ENCODE measurements at regions not wholly inside any gene's neighbourhood (a gene's known extent, or its start where the extent isn't known, plus 50 kb on each side); places are given as distances from the start of the nearest gene placed in this dataset.
"Not testable (repeated sequence)": the region's sequence is repeated elsewhere in the genome, so short reads cannot be mapped to it uniquely, and the experiment has no call there.

GRCh38 chr13:101003566-101003965, 329.0 kb upstream of the TMTC4 start:
- peak; percentile 44 for DNase-seq (ENCODE audit: low read depth, low spot score)

DNA sequence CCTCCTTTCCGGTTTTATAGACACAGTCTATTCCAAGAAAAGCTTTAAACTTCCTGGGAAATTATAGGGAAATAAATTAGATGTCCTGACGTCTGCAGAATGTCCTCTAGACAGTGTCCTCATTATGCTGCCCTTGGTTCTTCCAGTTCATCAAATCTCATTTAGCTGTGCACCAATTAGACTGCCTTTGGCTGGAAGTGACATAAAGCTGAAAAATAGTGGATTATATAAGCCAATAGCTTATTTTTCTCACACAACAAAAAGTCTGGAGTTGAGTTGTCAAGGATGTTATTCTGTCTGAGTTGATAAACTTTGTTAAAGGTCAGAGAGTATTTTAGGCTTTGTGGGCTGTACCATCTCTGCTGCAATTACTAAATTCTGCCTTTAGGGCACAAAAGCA, 314.8 kb upstream of the TMTC4 start:
- DNase-seq (ENCODE audit: low read depth, low spot score), result no peak

GRCh38 chr13:100988921-100989320, 314.3 kb upstream of the TMTC4 start:
- DNase-seq (ENCODE audit: low read depth, low spot score), result no peak

DNA sequence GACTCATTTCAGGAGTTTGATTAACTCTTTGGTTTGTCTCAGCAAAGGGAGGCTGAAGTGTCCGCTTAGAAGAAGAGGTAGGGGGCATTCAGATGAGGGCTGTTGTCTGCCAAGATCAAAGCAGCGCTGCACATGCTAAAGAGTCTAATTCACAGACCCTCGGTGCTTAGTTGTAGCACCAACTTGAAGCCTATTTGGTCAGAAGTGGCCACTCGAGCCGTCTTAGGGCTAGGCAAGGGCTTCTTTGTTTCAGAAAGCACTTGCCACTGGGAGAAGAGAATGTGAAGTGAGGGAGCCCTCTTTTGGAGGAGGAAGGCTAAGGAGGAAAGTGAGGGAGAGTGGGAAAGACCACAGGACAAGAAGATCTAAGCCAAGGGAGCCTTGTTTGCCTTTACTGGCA, 313.4 kb upstream of the TMTC4 start:
- DNase-seq (ENCODE audit: low read depth, low spot score), result peak; percentile 76

GRCh38 chr13:100986571-100986970, 312.0 kb upstream of the TMTC4 start:
- DNase-seq (ENCODE audit: low read depth, low spot score), result no peak

DNA sequence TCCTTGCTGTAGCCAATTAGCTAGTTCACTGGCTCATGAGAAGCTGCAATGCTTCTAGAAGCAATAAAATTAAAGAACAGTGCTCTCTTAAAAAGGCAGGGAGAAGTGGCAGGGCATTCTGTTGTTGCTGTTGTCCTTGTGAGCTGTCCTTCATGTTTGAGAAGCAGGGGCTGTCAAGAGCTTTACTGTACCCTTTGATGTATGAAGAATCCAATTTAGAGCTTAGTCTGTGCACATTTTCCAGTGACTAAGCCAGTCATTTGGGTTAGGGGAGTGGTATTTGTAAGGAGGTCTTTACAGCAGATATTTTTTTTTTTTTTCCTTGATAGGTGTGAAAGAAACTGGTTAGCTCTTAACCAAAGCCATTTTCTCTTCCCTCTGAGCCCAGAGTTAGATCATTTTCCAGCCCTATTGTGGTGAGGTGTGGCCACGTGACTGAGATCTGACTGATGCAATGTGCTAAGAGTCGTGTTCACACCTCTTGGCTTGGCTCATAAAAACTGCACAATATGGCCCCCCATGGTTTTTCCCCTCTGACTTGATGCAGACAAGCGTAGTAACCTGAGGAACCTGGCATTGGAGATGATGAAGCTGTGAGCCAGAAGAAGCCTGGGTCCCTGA, 309.6 kb upstream of the TMTC4 start:
- peak; percentile 71 for DNase-seq (ENCODE audit: low read depth, low spot score)

DNA sequence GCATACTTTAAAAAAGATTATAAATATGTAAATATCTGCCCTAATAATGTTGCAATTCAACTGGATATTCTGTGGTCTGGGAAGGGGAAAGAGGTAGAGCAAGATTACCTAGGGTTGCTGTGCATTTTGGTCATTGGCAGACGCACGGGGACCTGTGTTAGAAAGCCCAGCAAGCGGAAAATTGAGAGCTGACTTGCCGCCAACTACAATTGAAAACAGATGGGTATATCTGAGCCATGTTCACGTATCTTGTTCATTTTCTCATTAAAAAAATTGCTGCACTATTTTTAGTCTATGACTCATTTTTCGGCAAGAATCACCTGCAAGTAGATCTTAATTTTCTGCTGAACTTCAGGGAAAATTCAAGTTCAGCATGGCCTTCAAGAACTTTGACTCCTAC, 308.5 kb upstream of the TMTC4 start:
- peak; percentile 38 for DNase-seq (ENCODE audit: low read depth, low spot score)

GRCh38 chr13:100980171-100980570, 305.6 kb upstream of the TMTC4 start:
- DNase-seq (ENCODE audit: low read depth, low spot score), result peak; percentile 71

DNA sequence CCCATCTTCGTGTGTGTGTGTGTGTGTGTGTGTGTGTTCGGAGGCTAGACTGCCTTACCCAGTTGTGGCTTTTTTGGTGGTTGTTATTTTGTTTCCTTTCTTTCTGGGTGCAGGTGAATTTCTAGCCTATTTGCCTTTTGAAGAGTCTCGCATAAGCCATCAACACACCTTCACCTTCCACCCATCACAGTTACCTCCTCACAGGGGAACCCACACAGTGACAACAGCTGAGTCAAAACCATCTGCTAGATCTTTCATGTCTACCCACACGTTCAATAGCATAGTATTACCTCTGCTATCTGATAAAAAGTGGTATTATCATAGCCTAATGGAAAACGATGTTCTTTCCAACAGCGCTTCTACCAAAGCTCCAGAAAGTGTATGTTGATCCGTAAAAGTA, 303.2 kb upstream of the TMTC4 start:
- no peak for DNase-seq (ENCODE audit: low read depth, low spot score)

- DNase-seq (ENCODE audit: low read depth, low spot score), result peak; percentile 79
These were observed 302.4 kb upstream of the TMTC4 start for GRCh38 chr13:100976993-100977392.

GRCh38 chr13:100975666-100976065, 301.1 kb upstream of the TMTC4 start:
- not testable (repeated sequence) for DNase-seq (ENCODE audit: low read depth, low spot score)

DNA sequence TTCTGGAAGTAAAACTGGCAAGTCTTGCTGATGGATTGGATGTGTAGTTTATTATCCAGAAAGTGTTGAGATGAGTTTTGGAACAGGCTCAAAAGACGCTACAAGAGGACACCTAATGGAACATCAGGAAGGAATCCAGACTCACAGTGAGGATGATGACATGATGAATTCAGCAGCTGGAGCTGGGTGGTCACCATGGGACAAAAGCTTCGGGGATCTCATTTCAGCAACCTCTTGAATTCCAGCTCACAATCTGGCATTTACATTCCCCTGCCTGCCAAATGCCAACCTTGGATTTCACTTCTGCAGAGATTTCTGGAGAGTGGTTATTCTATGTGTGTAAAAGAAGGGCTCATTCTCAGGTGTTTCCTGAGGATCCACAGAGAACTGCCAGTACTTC, 288.0 kb upstream of the TMTC4 start:
- no peak for DNase-seq (ENCODE audit: low read depth, low spot score)

DNA sequence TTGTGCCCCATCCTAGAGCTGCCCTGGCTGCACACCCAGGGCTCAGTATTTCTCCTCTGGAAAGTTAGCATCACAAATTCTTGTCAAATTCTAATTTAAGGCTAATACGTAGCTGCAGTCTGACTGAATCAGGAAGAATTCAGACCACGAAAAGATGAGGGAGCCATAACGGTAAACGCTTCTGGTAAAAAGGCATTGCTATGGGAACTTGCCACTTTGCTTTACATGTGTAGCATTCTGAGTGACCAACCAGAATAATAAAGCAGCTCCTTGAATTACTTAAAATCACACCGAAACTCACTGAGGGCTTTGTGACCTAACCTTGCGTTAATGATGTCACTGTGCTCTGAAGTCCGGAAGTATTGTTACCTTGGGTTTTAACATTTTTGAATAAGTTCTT, 286.6 kb upstream of the TMTC4 start:
- DNase-seq (ENCODE audit: low read depth, low spot score), result peak; percentile 66

DNA sequence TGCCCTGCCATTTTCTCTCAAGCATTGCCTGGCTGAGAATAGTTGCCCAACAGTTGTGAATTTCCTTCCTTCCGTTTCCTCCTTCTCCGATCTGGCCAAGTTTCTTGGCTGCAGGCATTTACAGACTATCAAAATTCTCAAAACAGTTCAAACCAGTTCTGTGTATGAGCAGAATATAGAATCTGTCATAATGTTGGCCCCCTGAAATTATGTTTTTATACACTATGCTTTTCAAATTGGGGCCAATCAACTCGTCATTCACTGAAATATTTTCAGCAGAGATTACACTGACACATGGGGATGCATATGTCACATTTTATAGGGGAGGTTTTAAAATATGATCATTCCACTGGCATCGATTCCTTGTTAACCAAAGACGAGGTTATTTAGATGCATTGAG, 284.2 kb upstream of the TMTC4 start:
- no peak for DNase-seq (ENCODE audit: low read depth, low spot score)

GRCh38 chr13:100957741-100958140, 283.1 kb upstream of the TMTC4 start:
- DNase-seq (ENCODE audit: low read depth, low spot score), result no peak

- peak; percentile 79 for DNase-seq (ENCODE audit: low read depth, low spot score)
These were observed 280.1 kb upstream of the TMTC4 start for GRCh38 chr13:100954430-100955305.

GRCh38 chr13:100951016-100951415, 276.4 kb upstream of the TMTC4 start:
- no peak for DNase-seq (ENCODE audit: low read depth, low spot score)

DNA sequence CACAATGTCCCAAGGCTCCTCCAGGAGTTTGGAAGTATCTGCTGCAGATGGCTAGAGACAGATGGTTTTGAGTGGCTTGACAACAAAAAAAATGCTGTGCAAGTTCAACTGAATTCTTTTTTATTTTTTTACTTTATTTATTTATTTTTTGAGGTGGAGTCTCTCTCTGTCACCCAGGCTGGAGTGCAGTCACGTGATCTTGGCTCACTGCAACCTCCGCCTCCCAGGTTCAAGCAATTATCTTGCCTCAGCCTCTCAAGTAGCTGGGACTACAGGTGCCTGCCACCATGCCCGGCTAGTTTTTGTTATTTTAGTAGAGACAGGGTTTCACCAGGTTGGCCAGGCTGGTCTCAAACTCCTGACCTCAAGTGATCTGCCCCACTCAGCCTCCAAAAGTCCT, 274.3 kb upstream of the TMTC4 start:
- DNase-seq (ENCODE audit: low read depth, low spot score), result not testable (repeated sequence)

DNA sequence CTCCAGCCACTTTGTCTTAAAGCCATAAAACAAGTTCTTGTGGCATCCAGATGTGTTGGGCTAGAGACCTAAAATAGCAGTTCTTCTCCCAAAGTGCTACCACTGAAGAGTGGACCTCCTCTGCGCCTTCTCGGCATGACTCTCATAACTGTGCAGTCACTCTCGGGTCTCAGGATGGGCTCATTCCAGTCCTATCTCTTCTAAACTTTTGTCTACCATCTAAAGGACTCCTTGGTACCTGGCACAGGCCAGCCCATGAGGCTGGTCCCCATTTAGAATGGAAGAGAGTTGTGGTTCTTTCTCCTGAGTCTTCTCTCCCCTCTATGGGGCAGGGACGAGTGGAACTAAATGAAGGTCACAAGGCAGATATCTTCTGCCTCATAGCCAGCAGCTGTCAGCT, 272.0 kb upstream of the TMTC4 start:
- DNase-seq (ENCODE audit: low read depth, low spot score), result no peak

- no peak for DNase-seq (ENCODE audit: low read depth, low spot score)
These were observed 270.3 kb upstream of the TMTC4 start for GRCh38 chr13:100944791-100945345.

DNA sequence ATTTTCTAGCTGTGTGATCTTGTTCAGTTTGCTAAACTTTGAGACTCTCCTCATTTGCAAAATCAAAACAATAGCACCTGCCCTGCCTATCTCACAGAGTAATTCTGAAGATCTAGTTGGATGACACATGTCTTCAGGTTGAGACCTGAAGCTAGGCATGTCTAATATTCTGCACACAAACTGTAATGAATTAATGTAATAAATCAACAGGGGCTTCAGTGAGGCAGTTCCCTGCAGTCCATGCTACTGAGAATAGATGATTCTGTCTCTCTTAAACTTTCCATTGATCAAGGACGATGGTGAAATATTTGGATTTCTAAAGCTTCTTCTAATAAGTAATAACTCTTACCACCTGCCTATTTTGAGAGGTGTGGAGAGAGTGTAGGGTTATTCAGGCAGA, 268.1 kb upstream of the TMTC4 start:
- no peak for DNase-seq (ENCODE audit: low read depth, low spot score)

DNA sequence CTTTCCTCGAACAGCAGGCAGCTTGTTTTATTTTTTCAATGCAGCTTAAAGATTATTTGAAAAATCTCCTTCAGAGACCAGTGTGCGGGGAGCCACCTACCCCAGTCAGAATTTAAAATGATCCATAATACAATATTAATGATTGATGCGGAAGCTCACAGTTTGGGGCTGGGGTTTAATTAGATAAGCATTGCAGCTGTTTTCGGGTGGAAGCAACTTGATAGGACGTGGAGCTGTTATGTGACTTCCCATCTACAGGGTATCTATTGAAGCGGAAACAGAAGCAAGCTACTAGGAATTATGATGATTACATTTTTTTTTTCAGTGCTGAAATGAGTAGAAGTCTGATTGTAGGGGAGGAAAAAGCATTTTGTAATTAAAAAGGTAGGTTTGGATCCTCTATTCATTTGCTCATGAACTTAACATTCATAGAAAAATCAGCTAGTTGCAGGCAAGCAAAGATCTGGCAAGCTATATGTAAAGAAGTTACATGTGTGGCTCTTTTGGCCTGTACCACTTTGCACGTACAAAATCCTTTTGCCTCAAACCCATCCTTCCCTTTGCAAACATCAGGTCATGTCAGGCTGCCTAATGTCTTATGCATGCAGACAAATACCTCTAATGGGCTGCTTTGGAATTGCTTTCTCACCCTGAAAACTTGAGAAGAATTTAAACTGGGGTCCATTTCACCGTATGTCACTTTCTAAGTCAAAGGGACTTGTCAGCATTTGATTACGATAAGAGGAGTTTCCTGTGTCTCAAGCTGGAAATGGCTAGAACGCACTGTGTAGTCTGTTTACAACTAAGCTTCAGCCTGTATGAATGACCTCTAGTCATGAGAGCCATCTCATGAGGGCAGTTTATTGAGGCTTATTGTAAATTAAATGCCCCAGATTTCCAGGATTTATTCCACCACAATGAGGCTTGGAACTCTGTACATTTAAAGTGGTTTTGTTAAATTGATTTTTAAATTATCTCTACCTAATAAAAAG, 267.1 kb upstream of the TMTC4 start:
- DNase-seq (ENCODE audit: low read depth, low spot score), result peak; percentile 67

Data from astrocyte of the hippocampus (primary cell).